ENCODE measurements at regions not wholly inside any gene's neighbourhood (a gene's known extent, or its start where the extent isn't known, plus 50 kb on each side); places are given as distances from the start of the nearest gene placed in this dataset.

- TF ChIP-seq SIN3A (IDR thresholded peaks at IDR 0.05; ENCODE audit: borderline replicate concordance, insufficient read depth, low read length) (no peak), TAF1 (IDR thresholded peaks at IDR 0.05; ENCODE audit: borderline replicate concordance, insufficient read depth, low read length) (no peak), FOXP2 (optimal IDR thresholded peaks at IDR 0.05; ENCODE audit: borderline replicate concordance, extremely low read depth, extremely low read length, insufficient read depth) (no peak), POLR2AphosphoS5 (IDR thresholded peaks at IDR 0.05; ENCODE audit: low read depth, low read length) (no peak), REST (IDR thresholded peaks at IDR 0.05; ENCODE audit: insufficient read depth in 1 of 2, low read depth in 2 of 2, low read length in 2 of 2) (no peak)
Measured at GRCh38 chr14:87049950-87050349, 943.0 kb downstream of the GALC start.

- no peak for TF ChIP-seq REST (IDR thresholded peaks at IDR 0.05; ENCODE audit: insufficient read depth in 1 of 2, low read depth in 2 of 2, low read length in 2 of 2)
- no peak for TF ChIP-seq POLR2AphosphoS5 (IDR thresholded peaks at IDR 0.05; ENCODE audit: low read depth, low read length)
- no peak for TF ChIP-seq SIN3A (IDR thresholded peaks at IDR 0.05; ENCODE audit: borderline replicate concordance, insufficient read depth, low read length)
- TF ChIP-seq TAF1 (IDR thresholded peaks at IDR 0.05; ENCODE audit: borderline replicate concordance, insufficient read depth, low read length): no peak
- TF ChIP-seq FOXP2 (optimal IDR thresholded peaks at IDR 0.05; ENCODE audit: borderline replicate concordance, extremely low read depth, extremely low read length, insufficient read depth): no peak
Measured at GRCh38 chr14:87046960-87047359, 946.0 kb downstream of the GALC start.

- TF ChIP-seq FOXP2 (optimal IDR thresholded peaks at IDR 0.05; ENCODE audit: borderline replicate concordance, extremely low read depth, extremely low read length, insufficient read depth) (no peak), TAF1 (IDR thresholded peaks at IDR 0.05; ENCODE audit: borderline replicate concordance, insufficient read depth, low read length) (no peak), REST (IDR thresholded peaks at IDR 0.05; ENCODE audit: insufficient read depth in 1 of 2, low read depth in 2 of 2, low read length in 2 of 2) (no peak), SIN3A (IDR thresholded peaks at IDR 0.05; ENCODE audit: borderline replicate concordance, insufficient read depth, low read length) (no peak), POLR2AphosphoS5 (IDR thresholded peaks at IDR 0.05; ENCODE audit: low read depth, low read length) (no peak)
Measured at GRCh38 chr14:87045956-87046355, 947.0 kb downstream of the GALC start.

- TF ChIP-seq TAF1 (IDR thresholded peaks at IDR 0.05; ENCODE audit: borderline replicate concordance, insufficient read depth, low read length): no peak
- TF ChIP-seq POLR2AphosphoS5 (IDR thresholded peaks at IDR 0.05; ENCODE audit: low read depth, low read length): no peak
- TF ChIP-seq FOXP2 (optimal IDR thresholded peaks at IDR 0.05; ENCODE audit: borderline replicate concordance, extremely low read depth, extremely low read length, insufficient read depth): no peak
- TF ChIP-seq REST (IDR thresholded peaks at IDR 0.05; ENCODE audit: insufficient read depth in 1 of 2, low read depth in 2 of 2, low read length in 2 of 2): no peak
- no peak for TF ChIP-seq SIN3A (IDR thresholded peaks at IDR 0.05; ENCODE audit: borderline replicate concordance, insufficient read depth, low read length)
Measured at GRCh38 chr14:87045246-87045645, 947.7 kb downstream of the GALC start.

- TF ChIP-seq TAF1 (IDR thresholded peaks at IDR 0.05; ENCODE audit: borderline replicate concordance, insufficient read depth, low read length): no peak
- no peak for TF ChIP-seq POLR2AphosphoS5 (IDR thresholded peaks at IDR 0.05; ENCODE audit: low read depth, low read length)
- TF ChIP-seq REST (IDR thresholded peaks at IDR 0.05; ENCODE audit: insufficient read depth in 1 of 2, low read depth in 2 of 2, low read length in 2 of 2): no peak
- no peak for TF ChIP-seq SIN3A (IDR thresholded peaks at IDR 0.05; ENCODE audit: borderline replicate concordance, insufficient read depth, low read length)
- no peak for TF ChIP-seq FOXP2 (optimal IDR thresholded peaks at IDR 0.05; ENCODE audit: borderline replicate concordance, extremely low read depth, extremely low read length, insufficient read depth)
Measured at GRCh38 chr14:87044807-87045206, 948.2 kb downstream of the GALC start.

Data from PFSK-1 (cell line).